GM12873 (cell line): ENCODE measurements at regions not wholly inside any gene's neighbourhood (a gene's known extent, or its start where the extent isn't known, plus 50 kb on each side); places are given as distances from the start of the nearest gene placed in this dataset.

Experiments used
- TF ChIP-seq, protein P1 (sequence below): IDR thresholded peaks from 2 replicates; pipeline ENCODE4 v1.5.1; 2012; ENCODE audit warnings: low read depth, mild to moderate bottlenecking, moderate library complexity, low read length, control low read depth; ENCODE audit not compliant: insufficient read depth; ENCODE audit errors: missing control alignments

DNA sequence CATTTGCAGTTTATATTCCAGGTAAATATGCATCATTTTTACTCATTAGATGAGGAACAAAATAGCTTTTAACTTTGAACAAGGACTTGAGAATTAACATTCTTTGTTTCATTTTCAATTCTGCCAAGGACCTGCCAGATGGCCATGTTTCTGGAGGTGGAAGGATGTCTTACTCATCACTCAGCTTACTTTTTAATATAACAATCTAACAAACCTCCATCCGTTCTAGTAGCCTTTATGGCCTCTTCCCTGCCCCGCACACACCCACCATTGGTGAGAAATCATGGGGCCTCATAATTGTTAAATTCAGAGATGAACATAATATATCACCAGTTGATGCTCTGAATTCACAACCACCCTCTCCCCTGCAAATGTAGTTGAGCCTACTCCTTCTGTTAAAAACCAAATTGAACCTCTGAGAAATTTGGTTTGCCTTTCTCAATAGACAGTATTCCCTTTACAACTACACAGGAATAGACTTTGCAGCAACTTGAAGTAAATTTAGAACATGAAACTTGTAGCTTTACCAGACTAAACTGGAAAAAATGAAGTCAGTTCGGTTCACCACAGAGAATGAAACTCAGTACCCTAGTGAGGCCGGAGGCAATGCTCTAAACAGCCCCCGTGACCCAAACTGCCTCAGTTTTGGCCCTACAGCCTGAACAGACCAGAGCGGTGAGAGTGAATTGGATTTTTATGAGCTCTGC, 50.1 kb upstream of the ACSL4 start:
- TF ChIP-seq, protein P1, sequence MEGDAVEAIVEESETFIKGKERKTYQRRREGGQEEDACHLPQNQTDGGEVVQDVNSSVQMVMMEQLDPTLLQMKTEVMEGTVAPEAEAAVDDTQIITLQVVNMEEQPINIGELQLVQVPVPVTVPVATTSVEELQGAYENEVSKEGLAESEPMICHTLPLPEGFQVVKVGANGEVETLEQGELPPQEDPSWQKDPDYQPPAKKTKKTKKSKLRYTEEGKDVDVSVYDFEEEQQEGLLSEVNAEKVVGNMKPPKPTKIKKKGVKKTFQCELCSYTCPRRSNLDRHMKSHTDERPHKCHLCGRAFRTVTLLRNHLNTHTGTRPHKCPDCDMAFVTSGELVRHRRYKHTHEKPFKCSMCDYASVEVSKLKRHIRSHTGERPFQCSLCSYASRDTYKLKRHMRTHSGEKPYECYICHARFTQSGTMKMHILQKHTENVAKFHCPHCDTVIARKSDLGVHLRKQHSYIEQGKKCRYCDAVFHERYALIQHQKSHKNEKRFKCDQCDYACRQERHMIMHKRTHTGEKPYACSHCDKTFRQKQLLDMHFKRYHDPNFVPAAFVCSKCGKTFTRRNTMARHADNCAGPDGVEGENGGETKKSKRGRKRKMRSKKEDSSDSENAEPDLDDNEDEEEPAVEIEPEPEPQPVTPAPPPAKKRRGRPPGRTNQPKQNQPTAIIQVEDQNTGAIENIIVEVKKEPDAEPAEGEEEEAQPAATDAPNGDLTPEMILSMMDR = no peak

DNA sequence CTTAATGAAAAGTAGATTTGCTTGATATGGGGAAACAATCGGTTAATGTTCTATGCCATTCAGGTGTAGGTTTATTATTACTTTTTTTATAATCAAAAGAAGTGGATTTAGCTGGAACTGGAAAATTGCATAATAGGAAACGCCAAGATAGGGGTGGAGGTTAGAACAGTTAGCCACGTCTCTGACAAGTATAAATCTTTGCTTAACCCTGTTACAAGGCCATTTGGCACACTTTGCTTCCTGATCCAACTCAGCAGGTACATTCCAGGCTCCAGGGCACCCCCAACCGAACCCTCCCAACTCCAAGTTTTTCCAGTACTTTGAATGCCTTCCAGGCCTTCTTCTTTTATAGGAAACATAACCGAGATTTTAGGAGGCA, 50.6 kb upstream of the ACSL4 start:
- TF ChIP-seq, protein P1 = no peak

DNA sequence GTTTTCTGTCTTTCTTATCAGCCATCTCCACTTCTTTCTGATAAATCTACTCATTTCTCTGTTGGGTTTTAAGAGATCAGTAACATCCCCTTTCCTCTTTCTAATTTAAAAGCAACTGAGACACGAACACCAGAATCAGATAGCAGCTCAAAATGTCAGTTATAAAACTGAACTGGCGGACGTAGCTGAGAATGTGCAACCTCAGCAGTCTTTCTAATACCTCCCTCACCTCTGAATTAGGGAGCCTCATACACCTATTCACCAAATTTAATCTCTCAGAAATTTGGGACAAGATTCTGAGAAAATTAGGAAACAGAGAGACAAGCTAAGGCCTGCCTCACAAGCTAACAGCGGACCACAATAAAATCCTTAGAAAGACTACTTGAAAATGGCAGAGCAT, 52.0 kb upstream of the ACSL4 start:
- TF ChIP-seq, protein P1 = no peak

DNA sequence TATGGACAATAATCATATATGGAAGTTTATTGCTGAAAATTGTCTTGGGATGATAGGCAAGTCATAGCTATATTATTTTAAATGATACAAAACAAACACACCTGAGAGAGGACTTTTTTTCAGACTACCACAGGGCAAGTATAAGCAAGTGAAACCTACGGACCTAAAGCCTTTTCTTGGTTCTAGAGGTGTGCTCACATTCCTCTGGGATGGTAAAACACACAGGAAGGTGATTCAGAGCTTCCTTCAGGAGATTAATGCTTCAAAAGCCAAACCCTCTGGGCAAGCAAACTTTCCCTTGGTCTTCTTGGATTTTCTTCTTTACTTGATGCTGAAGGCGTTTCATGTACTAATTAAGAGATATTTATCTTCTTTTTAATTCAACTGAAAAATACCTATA, 60.1 kb upstream of the ACSL4 start:
- TF ChIP-seq, protein P1 = no peak

DNA sequence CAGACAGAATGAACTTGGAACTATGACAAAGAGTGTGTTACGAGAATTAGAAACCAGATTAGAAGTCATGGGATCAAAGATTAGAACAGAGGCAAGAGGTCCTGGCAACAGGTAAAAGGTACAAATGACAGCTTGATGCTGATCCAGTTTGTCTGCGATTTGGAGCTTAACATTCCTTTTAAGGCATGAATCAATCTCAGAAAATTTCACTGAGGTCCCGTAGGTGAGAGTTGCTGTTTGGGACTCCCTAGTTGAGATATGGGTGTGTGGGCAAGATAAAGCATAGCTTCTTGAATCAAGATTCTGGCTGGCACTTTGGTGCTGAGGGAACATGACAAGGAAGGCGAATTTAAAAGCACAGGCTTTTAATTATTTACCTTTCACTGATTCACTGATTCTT, 62.6 kb upstream of the ACSL4 start:
- TF ChIP-seq, protein P1 = no peak

DNA sequence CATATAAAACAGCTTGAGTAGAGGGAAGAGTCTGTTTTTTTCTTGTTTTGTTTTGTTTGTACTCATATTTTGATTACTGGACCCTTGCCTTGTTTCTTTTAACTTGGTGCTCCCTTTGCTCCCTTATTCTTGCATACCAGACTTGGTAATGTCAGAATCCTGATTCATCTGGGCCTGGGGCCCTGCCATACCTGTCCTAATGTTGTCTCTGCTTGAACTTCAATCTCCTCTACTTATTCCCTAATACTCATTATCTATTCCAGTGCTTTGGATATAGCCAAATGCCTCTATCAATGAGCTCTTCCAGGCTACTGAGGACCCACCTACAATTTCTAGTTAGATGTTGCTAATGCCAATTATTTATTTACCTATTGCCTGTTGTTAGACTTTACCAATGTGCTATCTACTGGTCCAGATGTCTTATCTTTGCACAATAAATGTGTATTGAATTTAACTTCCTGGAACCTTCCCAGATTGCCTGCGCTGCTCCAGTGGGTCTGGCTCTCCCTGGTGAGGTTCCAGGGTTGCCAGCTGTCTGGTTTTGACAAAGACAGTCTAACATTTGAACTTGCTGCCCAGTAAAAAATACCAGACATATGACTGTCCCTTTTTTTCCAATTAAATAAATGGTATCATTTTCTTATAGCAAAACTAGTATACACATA, 64.4 kb upstream of the ACSL4 start:
- TF ChIP-seq, protein P1 = no peak

DNA sequence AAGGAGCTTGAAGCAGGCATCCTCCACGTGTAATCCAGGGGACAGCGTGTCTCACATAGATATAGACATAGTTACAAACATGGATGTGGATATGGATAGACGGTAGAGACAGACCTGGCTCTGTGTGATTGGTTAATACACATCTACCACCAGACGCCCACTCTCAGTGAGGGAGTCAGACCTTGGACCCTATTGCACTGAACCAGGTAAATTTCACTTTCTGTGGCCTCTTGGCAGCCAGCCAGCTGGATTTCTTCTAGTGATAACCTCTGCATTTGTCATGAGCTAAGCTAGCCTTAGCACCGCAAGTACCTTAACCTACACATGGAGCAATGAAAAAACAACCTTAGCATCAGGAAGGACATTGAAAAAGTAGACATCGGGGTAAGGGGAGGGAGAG, 79.2 kb upstream of the ACSL4 start:
- TF ChIP-seq, protein P1 = no peak
